CD14-positive monocyte (primary cell): ENCODE measurements at regions not wholly inside any gene's neighbourhood (a gene's known extent, or its start where the extent isn't known, plus 50 kb on each side); places are given as distances from the start of the nearest gene placed in this dataset.

Experiments used
- DNase-seq, 3 donors: peaks; one replicate each; pipeline ENCODE4 v3.0.0-alpha.2; 2011 to 2022
- H2AFZ ChIP-seq: 2 replicates; pipeline ENCODE4 v1.6.0; 2012; ENCODE audit warnings: mild to moderate bottlenecking, low read depth, low read length, inconsistent platforms; ENCODE audit not compliant: insufficient read depth, poor library complexity, severe bottlenecking
- H3K27ac ChIP-seq, 2 donors: 1 replicate in 1 of 2; 2 replicates in 1 of 2; pipeline ENCODE4 v1.5.1; 2012 to 2013; ENCODE audit warnings: low read length in 2 of 2, control low read depth in 1 of 2, inconsistent platforms in 1 of 2, low read depth in 1 of 2, mild to moderate bottlenecking in 1 of 2
- H3K27me3 ChIP-seq, 2 donors: one replicate each; pipeline versions ENCODE4 v1.6.0 to v1.6.1; 2011 to 2013; ENCODE audit warnings: low read length in 2 of 2; ENCODE audit not compliant: control insufficient read depth in 2 of 2, insufficient read depth in 2 of 2
- H3K36me3 ChIP-seq, 2 donors: replicated peaks in 1 of 2; 1 replicate in 1 of 2; 2 replicates in 1 of 2; pipeline versions ENCODE4 v1.5.1 to v1.6.1; 2012 to 2013; ENCODE audit warnings: low read length in 2 of 2, control low read depth in 1 of 2, inconsistent platforms in 1 of 2, mild to moderate bottlenecking in 1 of 2; ENCODE audit not compliant: insufficient read depth in 2 of 2, control insufficient read depth in 1 of 2
- H3K4me1 ChIP-seq, 2 donors: 1 replicate in 1 of 2; 2 replicates in 1 of 2; pipeline versions ENCODE4 v1.5.1 to v1.6.1; 2012 to 2013; ENCODE audit warnings: low read length in 2 of 2, control low read depth in 1 of 2, inconsistent platforms in 1 of 2, mild to moderate bottlenecking in 1 of 2, moderate library complexity in 1 of 2; ENCODE audit not compliant: insufficient read depth in 2 of 2, control insufficient read depth in 1 of 2
- H3K4me2 ChIP-seq: replicated peaks from 2 replicates; pipeline ENCODE3; 2012; ENCODE audit warnings: low read length, moderate library complexity, mild to moderate bottlenecking; ENCODE audit not compliant: poor library complexity, severe bottlenecking; ENCODE audit errors: extremely low read depth
- H3K4me3 ChIP-seq, 3 experiments: fragments of 200-600 bp in 1 of 3; sonication (generic) in 1 of 3; replicated peaks in 1 of 3; 1 replicate in 2 of 3; 2 replicates in 1 of 3; pipeline ENCODE4 v1.5.1; 2011 to 2013; ENCODE audit warnings: low read length in 3 of 3, mild to moderate bottlenecking in 3 of 3, control low read depth in 2 of 3, low read depth in 2 of 3, inconsistent platforms in 1 of 3, moderate library complexity in 1 of 3
- H3K79me2 ChIP-seq: 2 replicates; pipeline ENCODE4 v1.6.0; 2012; ENCODE audit warnings: mild to moderate bottlenecking, control low read depth, inconsistent platforms, low read length, moderate library complexity; ENCODE audit not compliant: insufficient read depth
- H3K9ac ChIP-seq: 2 replicates; pipeline ENCODE4 v1.6.0; 2017; ENCODE audit warnings: low read length, mild to moderate bottlenecking; ENCODE audit not compliant: insufficient read depth, poor library complexity, severe bottlenecking
- H3K9me3 ChIP-seq, 2 donors: replicated peaks in 1 of 2; 1 replicate in 1 of 2; 2 replicates in 1 of 2; pipeline versions ENCODE4 v1.5.1 to v1.6.1; 2012 to 2013; ENCODE audit warnings: low read length in 2 of 2, control low read depth in 1 of 2; ENCODE audit not compliant: control insufficient read depth in 1 of 2, insufficient read depth in 1 of 2
- H4K20me1 ChIP-seq: 2 replicates; pipeline ENCODE4 v1.6.0; 2012; ENCODE audit warnings: mild to moderate bottlenecking, low read length, control low read depth, moderate library complexity; ENCODE audit not compliant: insufficient read depth
- H3K27ac Mint-ChIP-seq, 7 donors: one replicate each; pipeline ENCODE4 v1.8.0; 2020; ENCODE audit warnings: mild to moderate bottlenecking in 7 of 7, mixed read lengths in 7 of 7, moderate library complexity in 6 of 7, inconsistent platforms in 2 of 7
- H3K27me3 Mint-ChIP-seq, 3 donors: one replicate each; pipeline ENCODE4 v1.8.0; 2021 to 2022; ENCODE audit warnings: low read depth in 3 of 3, mild to moderate bottlenecking in 3 of 3, mixed read lengths in 3 of 3, moderate library complexity in 3 of 3, inconsistent platforms in 1 of 3
- H3K36me3 Mint-ChIP-seq, 2 donors: one replicate each; pipeline ENCODE4 v1.8.0; 2020; ENCODE audit warnings: mixed read lengths in 2 of 2, inconsistent platforms in 1 of 2, mild to moderate bottlenecking in 1 of 2
- H3K4me1 Mint-ChIP-seq: one replicate; pipeline ENCODE4 v1.8.0; 2020; ENCODE audit warnings: mild to moderate bottlenecking, mixed read lengths
- H3K4me3 Mint-ChIP-seq, 2 donors: one replicate each; pipeline ENCODE4 v1.8.0; 2020; ENCODE audit warnings: mild to moderate bottlenecking in 2 of 2, mixed read lengths in 2 of 2, moderate library complexity in 1 of 2
- H3K9me3 Mint-ChIP-seq, 7 donors: one replicate each; pipeline ENCODE4 v1.8.0; 2020 to 2022; ENCODE audit warnings: mixed read lengths in 7 of 7, mild to moderate bottlenecking in 6 of 7, moderate library complexity in 6 of 7, inconsistent platforms in 2 of 7
- CTCF ChIP-seq: fragments of 200-600 bp; IDR thresholded peaks from one replicate; pipeline ENCODE4 v1.8.0; 2022; ENCODE audit warnings: antibody characterized with exemption, mild to moderate bottlenecking
- WGBS: methylation state at CpG from one replicate; pipeline ENCODE4 v1.1.5; 2013; ENCODE audit warnings: missing lambda C conversion rate; ENCODE audit not compliant: insufficient coverage; 5-methylcytosine and 5-hydroxymethylcytosine counted together
- intact Hi-C, 2 donors: fragments of 100-400 bp; cut with micrococcal nuclease; formaldehyde crosslinking; loops; one replicate each; pipeline versions ENCODE4 v1.15.0 to v1.15.1; 2023

GRCh38 chr11:110827276-110827675, 115.0 kb upstream of the ARHGAP20 start:
- peak overlapping the region in 1 of 7 donors; percentile 3 for H3K27ac Mint-ChIP-seq
- Histone ChIP-seq H3K9me3 (no peaks in the 10 kb centered on the region), H3K4me3 (no peak overlapping the region), H3K27me3 (no peaks in the 10 kb centered on the region), H3K79me2 (no peaks in the 10 kb centered on the region), H3K4me1 (no peaks in the 10 kb centered on the region), H4K20me1 (no peaks in the 10 kb centered on the region), H2AFZ (no peak overlapping the region), H3K36me3 (no peaks in the 10 kb centered on the region), H3K4me2 (no peak overlapping the region), H3K27ac (no peak overlapping the region), H3K9ac (no peak overlapping the region)
- no peak for DNase-seq
- no peak overlapping the region for H3K4me3 Mint-ChIP-seq
- H3K36me3 Mint-ChIP-seq, result no peaks in the 10 kb centered on the region
- H3K9me3 Mint-ChIP-seq, result peaks cover 0 to 2% (median 0%) of the 10 kb centered on the region in 7 donors
- TF ChIP-seq CTCF, result no peak
- H3K27me3 Mint-ChIP-seq, result peaks cover 0 to 4% (median 0%) of the 10 kb centered on the region in 3 donors
- intact Hi-C loops, result no loop called here
- H3K4me1 Mint-ChIP-seq, result no peaks in the 10 kb centered on the region
- WGBS, result no CpG with 5 or more reads among the region's 1 CpG

GRCh38 chr11:110824912-110825620, 112.8 kb upstream of the ARHGAP20 start:
- WGBS, result 80% methylated on average over 1 of the region's 3 CpGs
- Histone ChIP-seq H3K9me3 (no peaks in the 10 kb centered on the region), H3K4me1 (no peaks in the 10 kb centered on the region), H3K9ac (no peak overlapping the region), H3K36me3 (no peaks in the 10 kb centered on the region), H3K27me3 (no peaks in the 10 kb centered on the region), H3K4me3 (no peak overlapping the region), H3K4me2 (no peak overlapping the region), H4K20me1 (no peaks in the 10 kb centered on the region), H3K79me2 (no peaks in the 10 kb centered on the region), H2AFZ (no peak overlapping the region), H3K27ac (no peak overlapping the region)
- TF ChIP-seq CTCF, result no peak
- Mint-ChIP-seq H3K4me1 (no peaks in the 10 kb centered on the region), H3K27ac (peak overlapping the region in 1 of 7 donors; percentile 37), H3K9me3 (peaks cover 0 to 2% (median 0%) of the 10 kb centered on the region in 7 donors), H3K36me3 (no peaks in the 10 kb centered on the region), H3K4me3 (no peak overlapping the region), H3K27me3 (peaks cover 0 to 4% (median 0%) of the 10 kb centered on the region in 3 donors)
- no peak for DNase-seq
- intact Hi-C loops, result no loop called here
